Left renal pelvis (tissue), 4 donors: ENCODE measurements at regions not wholly inside any gene's neighbourhood (a gene's known extent, or its start where the extent isn't known, plus 50 kb on each side); places are given as distances from the start of the nearest gene placed in this dataset.

Source experiments
- DNase-seq, 4 donors: peaks; one replicate each; pipeline ENCODE4 v3.0.0-alpha.2; 2013; ENCODE audit warnings: low read depth in 4 of 4, low spot score in 3 of 4

GRCh38 chr4:46684041-46684440 lies 225.0 kb downstream of the COX7B2 start:
- DNase-seq: no peak

- DNase-seq: no peak
Observed at GRCh38 chr4:46676364-46676763, 232.7 kb downstream of the COX7B2 start.

- DNase-seq: no peak
Observed at GRCh38 chr4:46674326-46674725, 234.7 kb downstream of the COX7B2 start.

GRCh38 chr4:46667790-46668189 lies 241.3 kb downstream of the COX7B2 start:
- DNase-seq: no peak

- peak in 1 of 4 donors; percentile 6 for DNase-seq
Observed at GRCh38 chr4:46656071-46656470, 253.0 kb downstream of the COX7B2 start.

- no peak for DNase-seq
Observed at GRCh38 chr4:46653842-46654241, 255.2 kb downstream of the COX7B2 start.

- DNase-seq: no peak
Observed at GRCh38 chr4:46649390-46649789, 259.5 kb upstream of the GABRA2 start.

- DNase-seq: peak; percentile 7 to 33 (median 12)
Observed at GRCh38 chr4:46648088-46648744, 258.3 kb upstream of the GABRA2 start.

- DNase-seq: no peak
Observed at GRCh38 chr4:46645126-46645525, 255.2 kb upstream of the GABRA2 start.
